Lung (tissue), 11 donors: ENCODE measurements at regions not wholly inside any gene's neighbourhood (a gene's known extent, or its start where the extent isn't known, plus 50 kb on each side); places are given as distances from the start of the nearest gene placed in this dataset.

Source experiments
- ATAC-seq: fragments of 200-7000 bp; cut with Tn5 transposase; one replicate; pipeline ENCODE4 v1.9.1; 2020; ENCODE audit warnings: moderate number of reproducible peaks; ENCODE audit not compliant: insufficient read depth, low FRiP score
- DNase-seq, 3 donors: peaks; one replicate each; pipeline ENCODE4 v3.0.0-alpha.2; 2013 to 2017
- H3K27ac ChIP-seq, 2 donors: one replicate each; pipeline ENCODE4 v1.5.1; 2013; ENCODE audit warnings: mild to moderate bottlenecking in 2 of 2, moderate library complexity in 2 of 2, control low read depth in 1 of 2, inconsistent platforms in 1 of 2, low read depth in 1 of 2, low read length in 1 of 2
- H3K27me3 ChIP-seq, 3 donors: one replicate each; pipeline ENCODE4 v1.5.1; 2013; ENCODE audit warnings: low read length in 2 of 3; ENCODE audit not compliant: control insufficient read depth in 3 of 3, insufficient read depth in 3 of 3
- H3K36me3 ChIP-seq, 4 donors: one replicate each; pipeline ENCODE4 v1.5.1; 2013; ENCODE audit warnings: low read length in 4 of 4, mild to moderate bottlenecking in 1 of 4, moderate library complexity in 1 of 4; ENCODE audit not compliant: control insufficient read depth in 4 of 4, insufficient read depth in 4 of 4
- H3K4me1 ChIP-seq, 5 donors: one replicate each; pipeline ENCODE4 v1.5.1; 2013; ENCODE audit warnings: low read length in 5 of 5, mild to moderate bottlenecking in 2 of 5, moderate library complexity in 1 of 5; ENCODE audit not compliant: control insufficient read depth in 5 of 5, insufficient read depth in 5 of 5
- H3K4me3 ChIP-seq: one replicate; pipeline ENCODE4 v1.5.1; 2013; ENCODE audit warnings: mild to moderate bottlenecking, control low read depth, moderate library complexity
- H3K9ac ChIP-seq, 2 donors: one replicate each; pipeline ENCODE4 v1.5.1; 2013; ENCODE audit warnings: low read length in 2 of 2, control low read depth in 1 of 2; ENCODE audit not compliant: insufficient read depth in 1 of 2
- H3K9me3 ChIP-seq, 4 donors: one replicate each; pipeline ENCODE4 v1.5.1; 2013; ENCODE audit warnings: low read length in 3 of 4, mild to moderate bottlenecking in 1 of 4, moderate library complexity in 1 of 4; ENCODE audit not compliant: control insufficient read depth in 4 of 4, insufficient read depth in 3 of 4
- CTCF ChIP-seq: IDR thresholded peaks from 2 replicates; pipeline ENCODE4 v1.5.1; 2012; ENCODE audit warnings: mild to moderate bottlenecking; ENCODE audit errors: control extremely low read depth, extremely low read depth
- WGBS, 2 donors: extraction: QIAGEN DNeasy Blood & Tissue Kit; methylation state at CpG; one replicate each; pipeline ENCODE4 v1.1.7; 2013; 5-methylcytosine and 5-hydroxymethylcytosine counted together
- donor health status: control.
- donor health status: control.
- donor health status: Bipolar disorder and iron deficiency.
- donor health status: healthy.
- donor health status: DM: yes; HTN: yes; CAD: no.

- TF ChIP-seq CTCF: no peak
- Histone ChIP-seq H3K36me3 (no peaks in the 10 kb centered on the region), H3K27me3 (no peaks in the 10 kb centered on the region), H3K9ac (no peak overlapping the region), H3K27ac (no peak overlapping the region), H3K4me1 (peaks cover 0 to 6% (median 0%) of the 10 kb centered on the region in 5 donors), H3K9me3 (peaks cover 0 to 3% (median 0%) of the 10 kb centered on the region in 4 donors), H3K4me3 (no peak overlapping the region)
- DNase-seq: no peak
- WGBS, 2 donors: 48 to 77% methylated on average over 3 of the region's 3 CpGs
- ATAC-seq: no peak
These were observed 775.1 kb downstream of the TNS3 start for GRCh38 chr7:46806856-46807255.

DNA sequence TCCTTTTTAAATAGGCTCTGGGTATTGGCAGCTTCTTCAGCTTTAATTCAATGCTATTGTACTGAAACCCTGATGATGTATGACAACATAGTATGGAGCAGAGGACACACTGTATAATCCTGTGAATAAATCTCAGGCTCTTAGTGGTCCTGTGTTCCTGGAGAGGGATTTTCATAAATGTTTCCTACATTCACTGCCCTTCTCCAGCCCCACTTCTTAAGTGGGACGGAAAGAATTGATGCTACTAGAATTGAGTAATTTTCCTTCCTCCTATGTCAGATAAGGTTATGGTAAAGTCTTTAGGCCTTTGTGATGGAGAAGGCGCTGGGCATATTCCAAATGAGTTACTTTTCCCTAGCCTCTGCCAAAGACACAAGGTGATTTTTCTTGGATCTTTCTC is 779.4 kb downstream of the TNS3 start:
- DNase-seq (no peak), ATAC-seq (no peak)
- Histone ChIP-seq H3K9ac (no peak overlapping the region), H3K9me3 (no peaks in the 10 kb centered on the region), H3K4me3 (no peak overlapping the region), H3K4me1 (no peaks in the 10 kb centered on the region), H3K27ac (no peak overlapping the region), H3K36me3 (no peaks in the 10 kb centered on the region), H3K27me3 (no peaks in the 10 kb centered on the region)
- TF ChIP-seq CTCF: no peak
- WGBS, 2 donors: 93 to 97% methylated on average over 2 of the region's 2 CpGs

GRCh38 chr7:46791188-46791587 is 790.7 kb downstream of the TNS3 start:
- 47 to 70% methylated on average over 1 of the region's 1 CpG for WGBS, 2 donors
- DNase-seq (no peak), ATAC-seq (no peak)
- no peak overlapping the region for H3K27ac ChIP-seq
- no peak overlapping the region for H3K9ac ChIP-seq
- H3K4me1 ChIP-seq: no peaks in the 10 kb centered on the region
- H3K27me3 ChIP-seq: no peaks in the 10 kb centered on the region
- H3K4me3 ChIP-seq: no peak overlapping the region
- H3K36me3 ChIP-seq: no peaks in the 10 kb centered on the region
- no peak for TF ChIP-seq CTCF
- H3K9me3 ChIP-seq: no peaks in the 10 kb centered on the region

DNA sequence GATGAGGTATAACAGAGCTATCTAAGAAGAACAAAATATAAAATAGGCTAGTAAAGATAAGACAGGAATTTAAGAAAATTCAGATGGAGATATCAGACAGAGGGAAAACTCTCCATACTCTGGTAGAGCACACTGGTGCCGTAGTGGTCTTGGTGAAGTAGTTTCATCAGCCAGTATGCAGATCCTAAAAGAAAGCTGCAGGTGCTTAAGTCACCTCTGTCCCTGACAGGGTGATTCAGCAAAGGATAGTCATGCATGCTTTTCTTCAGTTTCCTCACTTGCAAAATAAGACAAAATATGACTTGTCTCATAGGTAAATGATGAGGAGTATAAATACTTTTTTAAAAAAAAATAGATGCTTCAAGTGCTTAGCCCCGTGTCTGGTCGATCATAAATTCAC is 794.9 kb downstream of the TNS3 start:
- Histone ChIP-seq H3K4me1 (no peaks in the 10 kb centered on the region), H3K27me3 (no peaks in the 10 kb centered on the region), H3K4me3 (no peak overlapping the region), H3K9me3 (no peaks in the 10 kb centered on the region), H3K36me3 (no peaks in the 10 kb centered on the region), H3K27ac (no peak overlapping the region), H3K9ac (no peak overlapping the region)
- ATAC-seq (no peak), DNase-seq (no peak)
- TF ChIP-seq CTCF: no peak
- WGBS, 2 donors: 88% methylated on average over 3 of the region's 3 CpGs
